ENCODE measurements at regions not wholly inside any gene's neighbourhood (a gene's known extent, or its start where the extent isn't known, plus 50 kb on each side); places are given as distances from the start of the nearest gene placed in this dataset.
"Not testable (repeated sequence)": the region's sequence is repeated elsewhere in the genome, so short reads cannot be mapped to it uniquely, and the experiment has no call there.

- no peak for DNase-seq
Measured at GRCh38 chr10:62669341-62669740, 135.2 kb upstream of the ADO start.

GRCh38 chr10:62671104-62671503 is 133.4 kb upstream of the ADO start:
- DNase-seq, result no peak

DNA sequence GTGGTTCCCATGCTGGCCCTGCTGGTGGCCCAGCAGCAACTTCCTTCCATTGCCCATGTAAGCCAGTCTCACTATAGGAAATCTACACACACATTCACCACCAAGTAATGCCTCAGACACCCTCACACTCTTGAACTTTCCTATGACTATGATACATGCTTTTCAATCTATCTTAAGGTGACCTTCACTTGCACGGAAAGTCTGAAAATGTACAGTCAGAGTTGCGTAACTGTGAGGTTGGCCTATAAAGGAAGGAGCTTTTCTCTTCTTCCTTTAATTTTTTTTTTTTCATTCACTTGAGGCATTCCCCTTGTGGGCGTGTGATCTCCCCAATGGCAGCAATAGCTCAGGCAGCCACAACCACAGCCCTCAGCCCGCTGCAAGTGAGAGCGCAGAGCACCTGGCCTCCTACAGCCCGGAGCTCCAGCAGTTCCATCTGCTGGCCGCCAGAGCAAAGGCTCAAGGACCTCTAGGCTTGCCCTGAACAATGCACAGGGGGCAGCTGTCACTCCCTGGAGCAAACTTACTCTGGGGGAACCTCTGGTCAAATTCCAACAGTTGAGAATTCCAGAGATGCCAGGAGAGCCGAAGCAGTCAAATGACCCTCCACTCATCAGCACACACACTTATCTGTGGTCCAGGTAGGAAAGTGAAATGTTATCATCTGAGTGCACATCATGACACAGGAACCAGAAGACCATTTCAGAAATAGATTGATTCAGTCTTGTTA is 123.1 kb upstream of the ADO start:
- DNase-seq, result peak; percentile 78

DNA sequence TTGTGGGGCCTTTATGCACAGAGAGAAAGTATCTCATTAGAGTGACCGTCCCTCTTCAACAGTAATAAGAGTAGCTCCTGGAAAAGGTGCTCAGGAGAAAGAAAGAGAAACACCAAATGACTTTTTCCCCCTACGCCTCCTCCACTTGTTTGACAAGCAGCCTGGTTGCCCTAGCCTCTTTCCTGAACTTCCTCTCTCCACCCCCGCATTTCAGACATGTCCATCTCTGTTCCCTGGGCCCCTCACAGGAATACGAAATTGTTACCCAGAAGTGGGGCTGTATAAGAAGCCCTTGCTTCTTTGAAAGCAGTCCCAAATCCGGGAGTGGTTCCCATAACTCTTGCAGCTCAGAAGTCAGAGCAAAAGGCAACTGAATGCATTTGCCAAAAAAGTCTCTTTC is 119.6 kb upstream of the ADO start:
- no peak for DNase-seq

DNA sequence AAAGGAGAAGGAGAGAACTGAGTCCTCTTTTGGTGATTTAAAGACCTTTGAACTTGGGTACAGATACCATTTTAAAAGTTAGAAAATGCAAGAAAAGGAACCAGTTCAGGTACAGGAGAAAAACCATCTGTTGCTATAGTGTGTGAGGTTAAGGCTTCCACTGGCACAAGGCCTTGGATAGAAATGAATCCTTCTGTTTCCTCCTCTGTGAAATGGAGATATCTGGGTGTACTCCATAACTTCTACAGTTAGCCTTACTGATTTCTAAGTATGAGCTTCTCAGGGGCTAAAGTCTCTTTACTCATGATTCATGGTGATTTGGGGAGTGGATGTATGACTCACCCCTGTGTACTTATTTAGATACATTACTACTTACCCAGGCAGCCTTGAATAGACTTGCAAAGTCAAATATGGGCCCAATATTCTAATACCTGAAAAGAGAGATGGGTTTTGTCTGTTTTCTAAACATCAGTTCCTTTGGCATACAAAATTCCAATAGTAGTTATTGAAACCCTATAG is 117.2 kb upstream of the ADO start:
- no peak for DNase-seq

GRCh38 chr10:62688971-62689700 is 115.4 kb upstream of the ADO start:
- no peak for DNase-seq

DNA sequence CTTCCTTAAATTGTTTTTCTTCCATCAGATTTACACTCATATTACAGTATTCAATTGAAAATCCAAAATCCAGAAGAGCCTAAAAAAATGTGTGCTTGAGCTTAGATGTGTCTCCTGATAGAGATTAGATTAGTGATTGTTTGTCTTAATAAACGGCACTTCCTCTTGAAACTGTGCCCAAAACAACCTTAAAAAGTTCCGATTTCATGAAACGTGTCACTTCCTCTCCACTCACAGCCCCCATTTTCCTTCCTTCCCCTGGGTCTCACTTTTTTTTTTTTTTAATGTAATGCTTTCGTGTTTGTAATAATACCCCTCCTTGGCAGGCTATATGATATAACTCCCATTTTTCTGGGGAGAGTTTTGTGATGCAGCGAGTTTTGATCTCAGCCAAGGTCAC is 114.8 kb upstream of the ADO start:
- DNase-seq, result no peak

GRCh38 chr10:62690703-62691102 is 113.8 kb upstream of the ADO start:
- no peak for DNase-seq

DNA sequence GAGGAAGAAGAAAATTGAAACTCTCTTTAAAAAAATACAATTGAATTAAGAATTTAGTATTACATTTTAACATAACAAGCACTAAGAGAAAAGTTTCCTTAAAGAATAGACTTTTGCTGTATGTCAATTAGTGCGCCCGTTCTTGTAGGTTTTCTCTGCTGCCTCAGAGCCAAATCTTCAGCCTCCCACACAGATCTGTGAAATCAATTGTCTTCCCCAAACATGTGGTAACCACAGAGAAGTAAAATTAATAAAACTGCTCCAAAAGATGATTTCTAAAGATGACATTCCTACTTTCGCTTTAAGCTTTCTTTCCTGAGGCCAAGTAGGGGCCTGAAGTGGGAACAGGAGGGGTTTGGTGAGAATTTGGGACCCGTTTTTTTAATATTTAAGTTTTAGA is 113.2 kb upstream of the ADO start:
- no peak for DNase-seq

DNA sequence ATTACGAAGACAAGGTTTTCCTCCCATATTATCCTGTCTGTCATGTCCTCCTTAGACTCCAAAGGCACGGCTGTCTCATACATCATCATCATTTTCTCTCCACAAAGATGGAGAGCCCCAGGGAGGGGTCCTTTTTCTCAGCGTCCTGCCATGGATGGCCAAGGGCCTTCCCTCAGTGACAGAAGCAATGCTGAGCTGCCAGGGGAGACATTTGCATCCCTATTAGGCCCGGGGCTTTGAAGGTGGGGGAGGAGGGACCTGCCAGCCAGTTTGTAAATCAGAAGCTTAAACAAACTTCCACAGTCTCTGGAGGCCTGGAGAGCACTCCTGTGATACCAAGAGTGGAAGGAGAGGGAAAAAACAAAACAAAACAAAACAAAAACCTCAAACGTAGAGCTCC is 112.4 kb upstream of the ADO start:
- no peak for DNase-seq

- DNase-seq, result no peak
Measured at GRCh38 chr10:62693306-62693705, 111.2 kb upstream of the ADO start.

DNA sequence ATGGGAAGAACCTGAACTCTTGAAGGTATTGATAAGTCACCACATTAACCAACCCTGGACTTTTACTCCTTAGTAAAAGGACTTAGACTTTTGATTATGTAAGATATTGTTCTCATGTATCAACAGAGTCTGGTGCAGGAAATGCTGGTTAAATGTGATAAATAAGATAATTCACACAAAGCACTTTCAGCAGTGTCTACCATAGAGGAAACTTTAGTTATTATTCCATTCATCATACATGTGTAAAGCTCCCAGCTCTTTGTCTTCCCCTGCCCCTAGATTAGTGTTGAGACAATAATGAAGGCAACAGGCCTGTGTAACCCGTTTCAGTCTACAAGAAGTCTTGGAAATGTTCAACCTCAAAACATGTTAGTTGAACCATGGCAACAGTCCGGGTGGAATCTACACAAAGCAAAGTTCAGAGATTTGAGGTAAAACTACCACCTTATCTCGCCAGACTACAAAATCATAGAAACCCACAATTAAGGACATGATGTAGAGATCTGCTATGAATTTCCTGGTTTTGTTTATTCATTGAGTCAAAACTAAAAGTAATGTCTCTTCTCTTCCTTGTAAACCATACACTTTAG is 109.9 kb upstream of the ADO start:
- no peak for DNase-seq

DNA sequence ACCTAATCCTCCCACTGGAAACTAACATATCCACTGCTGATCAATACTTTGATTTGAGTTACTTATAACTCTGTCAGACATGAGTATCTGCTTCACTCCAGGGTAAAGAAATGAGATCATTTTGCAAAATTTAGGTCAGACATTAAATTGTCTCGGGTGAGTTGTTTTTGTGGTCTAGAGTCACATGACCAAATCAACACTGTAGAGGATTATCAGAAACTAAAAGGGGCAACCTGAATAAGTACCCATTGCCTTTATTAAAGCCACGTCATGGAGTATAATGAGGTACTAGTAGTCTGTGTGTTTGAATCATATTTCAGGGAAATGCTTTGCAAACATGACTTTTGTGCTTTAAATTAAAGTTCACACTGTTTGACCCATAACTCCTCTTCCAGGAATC is 107.7 kb upstream of the ADO start:
- DNase-seq, result no peak

DNA sequence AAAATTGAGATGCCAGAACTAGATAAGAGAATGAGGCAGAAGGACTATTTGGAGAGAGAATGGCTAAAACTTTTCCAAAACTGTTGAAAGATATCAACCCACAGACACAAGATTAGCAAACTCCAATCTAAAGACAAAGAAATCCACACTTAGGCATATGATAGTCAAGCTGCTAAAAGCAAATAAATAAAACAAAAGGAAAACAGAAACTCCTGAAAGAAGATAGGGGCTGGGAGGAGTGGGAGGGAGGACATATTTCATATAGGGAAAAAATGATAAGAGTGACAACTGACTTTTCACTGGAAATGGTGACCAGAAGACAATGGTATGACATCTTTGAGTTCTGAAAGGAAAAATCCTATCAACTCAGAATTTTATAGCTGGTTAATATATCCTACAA is 105.4 kb upstream of the ADO start:
- DNase-seq, result no peak

DNA sequence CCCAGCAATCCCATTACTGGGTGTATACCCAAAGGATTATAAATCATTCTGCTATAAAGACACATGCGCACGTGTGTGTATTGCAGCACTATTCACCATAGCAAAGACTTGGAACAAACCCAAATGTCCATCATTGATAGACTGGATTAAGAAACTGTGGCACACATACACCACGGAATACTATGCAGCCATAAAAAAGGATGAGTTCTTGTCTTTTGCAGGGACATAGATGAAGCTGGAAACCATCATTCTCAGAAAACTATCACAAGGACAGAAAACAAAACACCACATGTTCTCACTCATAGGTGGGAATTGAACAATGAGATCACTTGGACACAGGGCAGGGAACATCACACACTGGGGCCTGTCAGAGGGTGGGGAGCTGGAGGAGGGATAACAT is 100.4 kb upstream of the ADO start:
- DNase-seq, result not testable (repeated sequence)

- no peak for DNase-seq
Measured at GRCh38 chr10:62705789-62706188, 98.7 kb upstream of the ADO start.

GRCh38 chr10:62707810-62708209 is 96.7 kb upstream of the ADO start:
- DNase-seq, result no peak

DNA sequence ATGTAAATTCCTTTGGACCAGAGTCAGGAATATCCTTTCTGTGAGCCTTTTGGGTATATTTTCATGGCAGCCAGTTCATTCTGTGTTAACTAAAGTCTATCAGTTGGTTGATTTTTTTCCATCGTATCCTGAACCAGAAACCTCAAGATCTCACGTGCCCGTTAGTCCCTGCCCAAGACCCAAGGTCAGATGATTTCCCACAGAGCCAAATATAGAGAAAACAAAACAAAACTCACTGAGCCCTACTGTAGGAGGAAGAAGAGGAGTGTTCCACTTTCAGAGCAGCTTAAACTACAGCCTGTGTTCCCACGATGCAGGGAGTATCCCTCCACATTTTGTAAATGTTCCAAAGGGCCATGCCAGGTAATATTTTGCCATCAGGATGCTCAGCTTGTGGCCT is 96.0 kb upstream of the ADO start:
- no peak for DNase-seq

GRCh38 chr10:62709200-62709599 is 95.3 kb upstream of the ADO start:
- no peak for DNase-seq

- DNase-seq, result no peak
Measured at GRCh38 chr10:62710182-62710581, 94.3 kb upstream of the ADO start.

DNA sequence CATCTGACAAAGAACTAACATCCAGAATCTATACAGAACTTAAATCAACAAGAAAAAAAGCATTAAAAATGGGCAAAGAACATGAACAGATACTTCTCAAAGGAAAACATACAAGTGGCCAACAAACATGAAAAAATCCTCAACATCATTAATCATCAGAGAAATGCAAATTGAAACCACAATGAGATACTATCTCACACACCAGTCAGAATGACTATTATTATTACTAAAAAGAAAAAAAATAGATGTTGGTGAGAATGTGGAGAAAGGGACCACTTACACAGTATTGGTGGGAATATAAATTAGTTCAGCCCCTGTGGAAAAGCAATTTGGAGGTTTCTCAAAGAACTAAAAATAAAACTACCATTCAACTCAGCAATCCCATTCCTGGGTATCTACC is 89.1 kb upstream of the ADO start:
- no peak for DNase-seq

DNA sequence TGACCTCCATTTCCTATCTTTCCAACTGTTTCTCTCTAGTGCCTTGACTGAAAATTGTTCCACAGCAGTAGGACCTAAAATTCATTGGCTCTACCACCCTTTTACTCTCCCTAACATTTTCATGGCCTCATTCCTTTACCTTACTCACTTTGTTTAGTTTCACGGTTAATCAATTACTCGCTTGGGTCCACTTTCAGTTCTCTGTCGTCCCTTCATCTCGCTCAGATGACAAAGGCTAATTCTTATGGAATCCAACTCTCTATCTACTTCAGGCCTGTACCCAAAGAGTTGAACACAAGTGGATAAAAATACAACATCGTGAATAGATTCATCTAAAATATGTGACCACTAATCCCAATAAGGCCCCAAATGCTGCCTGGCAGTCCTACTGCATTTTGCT is 85.9 kb upstream of the ADO start:
- DNase-seq, result no peak

GRCh38 chr10:62719061-62719460 is 85.5 kb upstream of the ADO start:
- DNase-seq, result no peak

DNA sequence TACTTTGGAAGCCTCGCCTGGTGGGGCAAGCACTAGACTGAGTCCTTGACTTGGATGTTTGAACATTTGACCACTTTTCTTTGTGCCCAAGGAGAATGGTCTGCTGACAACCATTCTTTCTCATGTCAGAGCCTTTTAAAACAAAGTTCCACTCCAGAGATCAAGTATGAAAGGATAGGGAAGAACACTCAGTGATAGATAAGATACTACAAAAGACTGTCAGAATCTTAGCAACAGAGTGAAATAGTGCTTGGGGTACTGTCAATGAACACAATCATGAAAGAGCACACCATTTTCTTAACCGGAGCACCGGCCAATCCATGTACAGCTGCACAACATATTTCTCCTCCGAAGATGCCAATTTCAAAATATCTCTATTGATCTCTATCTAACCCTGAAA is 82.8 kb upstream of the ADO start:
- DNase-seq, result no peak
